ENCODE measurements at regions not wholly inside any gene's neighbourhood (a gene's known extent, or its start where the extent isn't known, plus 50 kb on each side); places are given as distances from the start of the nearest gene placed in this dataset.

GRCh38 chr10:4373612-4374011 is 452.4 kb upstream of the AKR1E2 start:
- CTCF ChIA-PET, result interaction anchor here (0.6 kb wide), 1 partner anchor 440 kb away, joined by 3 read pairs; no protein-coding TSS in a partner anchor
- POLR2A ChIA-PET, result no interaction called here

- ChIA-PET POLR2A (no interaction called here), CTCF (no interaction called here)
Measured at GRCh38 chr10:4373098-4373497, 452.9 kb upstream of the AKR1E2 start.

- ChIA-PET POLR2A (no interaction called here), CTCF (no interaction called here)
Measured at GRCh38 chr10:4372601-4373000, 453.4 kb upstream of the AKR1E2 start.

- CTCF ChIA-PET, result no interaction called here
- POLR2A ChIA-PET, result no interaction called here
Measured at GRCh38 chr10:4371691-4372295, 454.2 kb upstream of the AKR1E2 start.

GRCh38 chr10:4370376-4370775 is 455.6 kb upstream of the AKR1E2 start:
- CTCF ChIA-PET, result no interaction called here
- POLR2A ChIA-PET, result no interaction called here

- CTCF ChIA-PET, result no interaction called here
- POLR2A ChIA-PET, result no interaction called here
Measured at GRCh38 chr10:4361581-4361980, 464.4 kb upstream of the AKR1E2 start.

GRCh38 chr10:4359003-4359402 is 467.0 kb upstream of the AKR1E2 start:
- POLR2A ChIA-PET, result no interaction called here

GRCh38 chr10:4357911-4358310 is 468.1 kb upstream of the AKR1E2 start:
- ChIA-PET POLR2A (interaction anchor here (0.7 kb wide), 1 partner anchor 17 kb away, joined by 6 read pairs; no protein-coding TSS in a partner anchor), CTCF (no interaction called here)

More at GRCh38 chr10:4359003-4359402, 467.0 kb upstream of the AKR1E2 start:
- CTCF ChIA-PET, result no interaction called here

GRCh38 chr10:4355350-4355749 is 470.7 kb upstream of the AKR1E2 start:
- ChIA-PET CTCF (no interaction called here), POLR2A (no interaction called here)

GRCh38 chr10:4354382-4354812 is 471.6 kb upstream of the AKR1E2 start:
- CTCF ChIA-PET, result no interaction called here

GRCh38 chr10:4353964-4354363 is 472.0 kb upstream of the AKR1E2 start:
- ChIA-PET CTCF (no interaction called here), POLR2A (no interaction called here)

More at GRCh38 chr10:4354382-4354812, 471.6 kb upstream of the AKR1E2 start:
- POLR2A ChIA-PET, result interaction anchor here (0.6 kb wide), 1 partner anchor 96 kb away, joined by 4 read pairs; no protein-coding TSS in a partner anchor

- ChIA-PET CTCF (no interaction called here), POLR2A (no interaction called here)
Measured at GRCh38 chr10:4353059-4353655, 472.9 kb upstream of the AKR1E2 start.

GRCh38 chr10:4352414-4352961 is 473.5 kb upstream of the AKR1E2 start:
- ChIA-PET CTCF (no interaction called here), POLR2A (no interaction called here)

GRCh38 chr10:4351723-4352413 is 474.1 kb upstream of the AKR1E2 start:
- ChIA-PET POLR2A (no interaction called here), CTCF (no interaction called here)

- POLR2A ChIA-PET, result no interaction called here
Measured at GRCh38 chr10:4347397-4347796, 478.6 kb upstream of the AKR1E2 start.

GRCh38 chr10:4345877-4346646 is 479.9 kb upstream of the AKR1E2 start:
- CTCF ChIA-PET, result no interaction called here
- POLR2A ChIA-PET, result no interaction called here

More at GRCh38 chr10:4347397-4347796, 478.6 kb upstream of the AKR1E2 start:
- CTCF ChIA-PET, result no interaction called here

- POLR2A ChIA-PET, result no interaction called here
- CTCF ChIA-PET, result no interaction called here
Measured at GRCh38 chr10:4344492-4344994, 481.5 kb upstream of the AKR1E2 start.

- ChIA-PET CTCF (no interaction called here), POLR2A (no interaction called here)
Measured at GRCh38 chr10:4343873-4344272, 482.1 kb upstream of the AKR1E2 start.

- ChIA-PET CTCF (no interaction called here), POLR2A (no interaction called here)
Measured at GRCh38 chr10:4343091-4343490, 482.9 kb upstream of the AKR1E2 start.

- POLR2A ChIA-PET, result no interaction called here
- CTCF ChIA-PET, result no interaction called here
Measured at GRCh38 chr10:4338768-4339167, 487.2 kb upstream of the AKR1E2 start.

All from activated CD8-positive, alpha-beta memory T cell treated with anti-CD3 and anti-CD28 coated beads for 36 hours (primary cell).